ENCODE measurements at regions not wholly inside any gene's neighbourhood (a gene's known extent, or its start where the extent isn't known, plus 50 kb on each side); places are given as distances from the start of the nearest gene placed in this dataset.

- TF ChIP-seq RNF2 (IDR thresholded peaks at IDR 0.05; ENCODE audit: borderline replicate concordance, low read depth, low read length, missing control alignments, poor library complexity, severe bottlenecking) (no peak), YY1 (IDR thresholded peaks at IDR 0.05; ENCODE audit: low read depth, low read length) (no peak), NANOG (IDR thresholded peaks at IDR 0.05; ENCODE audit: insufficient read depth, low read depth, low read length, poor library complexity, severe bottlenecking) (no peak), GABPA (IDR thresholded peaks at IDR 0.05; ENCODE audit: borderline replicate concordance, insufficient read depth, low read length) (no peak)
These were observed 76.6 kb downstream of the GPR88 start (continued) for GRCh38 chr1:100614570-100614969.

Measured in H1 (cell line).